B cell (primary cell): ENCODE measurements at regions not wholly inside any gene's neighbourhood (a gene's known extent, or its start where the extent isn't known, plus 50 kb on each side); places are given as distances from the start of the nearest gene placed in this dataset.

Source experiments
- ATAC-seq: fragments of 200-7000 bp; cut with Tn5 transposase; one replicate; pipeline ENCODE4 v1.10.0; 2021; ENCODE audit warnings: low read depth, mild to moderate bottlenecking, moderate number of reproducible peaks, moderate library complexity
- CTCF ChIA-PET: fragments of 350-600 bp; sonication (Branson Sonifier 250); formaldehyde crosslinking; loops from one replicate; lab custom pipeline; 2021; ENCODE audit warnings: antibody characterized with exemption, inconsistent platforms; lab: Charles Lee
- POLR2A ChIA-PET: fragments of 350-600 bp; sonication (Branson Sonifier 250); formaldehyde crosslinking; loops from one replicate; lab custom pipeline; 2021; ENCODE audit warnings: antibody characterized with exemption; lab: Charles Lee
- DNase-seq: peaks from one replicate; pipeline ENCODE4 v3.0.0; 2013
- H2AFZ ChIP-seq: 2 replicates; pipeline ENCODE4 v1.6.1; 2012; ENCODE audit warnings: mild to moderate bottlenecking, low read depth, low read length; ENCODE audit not compliant: insufficient read depth, poor library complexity, severe bottlenecking
- H3K27ac ChIP-seq, 2 donors: 1 replicate in 1 of 2; 2 replicates in 1 of 2; pipeline ENCODE4 v1.5.1; 2012 to 2013; ENCODE audit warnings: low read length in 2 of 2, mild to moderate bottlenecking in 2 of 2, moderate library complexity in 1 of 2
- H3K27me3 ChIP-seq, 4 experiments: fragments of 200-600 bp in 1 of 4; sonication (generic) in 1 of 4; replicated peaks in 1 of 4; 1 replicate in 2 of 4; 2 replicates in 2 of 4; pipeline versions ENCODE4 v1.6.1 to v1.7.0; 2013 to 2016; ENCODE audit warnings: low read length in 3 of 4, mild to moderate bottlenecking in 2 of 4, mixed read lengths in 1 of 4, moderate library complexity in 1 of 4; ENCODE audit not compliant: insufficient read depth in 4 of 4, control insufficient read depth in 3 of 4; ENCODE audit errors: control extremely low read depth in 1 of 4
- H3K36me3 ChIP-seq, 2 experiments: replicated peaks in 1 of 2; 1 replicate in 1 of 2; 2 replicates in 1 of 2; pipeline versions ENCODE4 v1.6.1 to v1.7.1; 2013; ENCODE audit warnings: low read length in 1 of 2; ENCODE audit not compliant: insufficient read depth in 2 of 2, control insufficient read depth in 1 of 2; ENCODE audit errors: control extremely low read depth in 1 of 2, extremely low read depth in 1 of 2
- H3K4me1 ChIP-seq, 2 donors: fragments of 200-600 bp in 1 of 2; sonication (generic) in 1 of 2; 1 replicate in 1 of 2; 2 replicates in 1 of 2; pipeline versions ENCODE4 v1.5.1 to v1.6.1; 2013 to 2017; ENCODE audit warnings: low read length in 2 of 2; ENCODE audit not compliant: control insufficient read depth in 2 of 2, insufficient read depth in 2 of 2
- H3K4me2 ChIP-seq: replicated peaks from 2 replicates; pipeline ENCODE3; 2012; ENCODE audit warnings: mild to moderate bottlenecking, low read depth, low read length; ENCODE audit not compliant: poor library complexity, severe bottlenecking
- H3K4me3 ChIP-seq, 5 experiments: fragments of 200-600 bp in 1 of 5; sonication (generic) in 1 of 5; 1 replicate in 3 of 5; 2 replicates in 2 of 5; pipeline versions ENCODE4 v1.5.1 to v1.7.0; 2011 to 2016; ENCODE audit warnings: low read length in 4 of 5, mild to moderate bottlenecking in 4 of 5, low read depth in 2 of 5, control low read depth in 1 of 5, moderate library complexity in 1 of 5; ENCODE audit not compliant: insufficient read depth in 1 of 5; ENCODE audit errors: control extremely low read depth in 1 of 5, extremely low read depth in 1 of 5
- H3K79me2 ChIP-seq: fragments of 200-600 bp; sonication (generic); one replicate; pipeline ENCODE4 v1.6.0; 2016; ENCODE audit warnings: low read length; ENCODE audit not compliant: control insufficient read depth, insufficient read depth
- H3K9ac ChIP-seq: fragments of 200-600 bp; sonication (generic); 2 replicates; pipeline ENCODE4 v1.6.1; 2017; ENCODE audit warnings: mild to moderate bottlenecking, low read length, moderate library complexity
- H3K9me3 ChIP-seq, 3 donors: one replicate each; pipeline versions ENCODE4 v1.6.1 to v1.7.1; 2013; ENCODE audit warnings: low read length in 2 of 3; ENCODE audit not compliant: control insufficient read depth in 2 of 3, insufficient read depth in 1 of 3; ENCODE audit errors: control extremely low read depth in 1 of 3
- H4K20me1 ChIP-seq: 2 replicates; pipeline ENCODE4 v1.6.0; 2012; ENCODE audit warnings: mild to moderate bottlenecking, low read length; ENCODE audit not compliant: insufficient read depth, control insufficient read depth, poor library complexity, severe bottlenecking
- H3K27ac Mint-ChIP-seq: one replicate; pipeline ENCODE4 v1.8.0; 2021; ENCODE audit warnings: mixed read lengths
- H3K27me3 Mint-ChIP-seq: one replicate; pipeline ENCODE4 v1.8.0; 2021; ENCODE audit warnings: mixed read lengths
- H3K4me1 Mint-ChIP-seq: one replicate; pipeline ENCODE4 v1.8.0; 2021; ENCODE audit warnings: mixed read lengths
- H3K4me3 Mint-ChIP-seq: one replicate; pipeline ENCODE4 v1.8.0; 2021; ENCODE audit warnings: mixed read lengths
- H3K9me3 Mint-ChIP-seq: one replicate; pipeline ENCODE4 v1.8.0; 2022; ENCODE audit warnings: mixed read lengths; ENCODE audit not compliant: insufficient read depth
- CTCF ChIP-seq: fragments of 200-600 bp; IDR thresholded peaks from one replicate; pipeline ENCODE4 v1.8.0; 2022; ENCODE audit warnings: antibody characterized with exemption, mild to moderate bottlenecking
- EZH2 ChIP-seq: IDR thresholded peaks from 2 replicates; pipeline ENCODE4 v1.6.1; 2012; ENCODE audit warnings: borderline replicate concordance, low read depth, mild to moderate bottlenecking, moderate library complexity, low read length; ENCODE audit not compliant: insufficient read depth, poor library complexity, severe bottlenecking
- WGBS: methylation state at CpG from one replicate; pipeline ENCODE4 v1.1.5; 2013; ENCODE audit warnings: missing lambda C conversion rate; ENCODE audit not compliant: insufficient coverage; 5-methylcytosine and 5-hydroxymethylcytosine counted together
- intact Hi-C: fragments of 100-400 bp; cut with micrococcal nuclease; formaldehyde crosslinking; loops from one replicate; pipeline ENCODE4 v1.10.0; 2022

- ChIA-PET CTCF (no interaction called here), POLR2A (no interaction called here)
- Histone ChIP-seq H3K9ac (no peak overlapping the region), H3K4me3 (no peak overlapping the region), H3K27ac (peak overlapping the region; percentile 47 to 74), H3K9me3 (no peaks in the 10 kb centered on the region), H4K20me1 (no peaks in the 10 kb centered on the region), H3K36me3 (no peaks in the 10 kb centered on the region), H3K4me2 (peak overlapping the region; percentile 40), H2AFZ (peak overlapping the region; percentile 44), H3K79me2 (no peaks in the 10 kb centered on the region), H3K27me3 (no peaks in the 10 kb centered on the region), H3K4me1 (peaks cover 19 to 21% of the 10 kb centered on the region in 2 donors)
- Mint-ChIP-seq H3K4me1 (peaks cover 30% of the 10 kb centered on the region), H3K27ac (peak overlapping the region; percentile 78), H3K4me3 (no peak overlapping the region), H3K27me3 (peaks cover 4% of the 10 kb centered on the region), H3K9me3 (no peaks in the 10 kb centered on the region)
- no peak for ATAC-seq
- intact Hi-C loops, result no loop called here
- no peak for TF ChIP-seq CTCF
- TF ChIP-seq EZH2, result no peak
- no peak for DNase-seq
- WGBS, result no CpG with 5 or more reads among the region's 2 CpGs
Observed at GRCh38 chr12:66900616-66901015, 221.7 kb upstream of the GRIP1 start.

- peak overlapping the region; percentile 48 to 74 for H3K27ac ChIP-seq
- H3K4me3 ChIP-seq, result peak overlapping the region in 1 of 5 experiments; percentile 9
- peak overlapping the region; percentile 44 for H2AFZ ChIP-seq
- intact Hi-C loops, result no loop called here
- no peak for TF ChIP-seq CTCF
- ChIA-PET POLR2A (no interaction called here), CTCF (no interaction called here)
- no peak overlapping the region for H3K9ac ChIP-seq
- WGBS, result 40% methylated on average over 1 of the region's 4 CpGs
- H3K4me1 ChIP-seq, result peaks cover 19 to 21% of the 10 kb centered on the region in 2 donors
- Mint-ChIP-seq H3K4me1 (peaks cover 30% of the 10 kb centered on the region), H3K27ac (peak overlapping the region; percentile 78), H3K4me3 (peak overlapping the region; percentile 46), H3K27me3 (peaks cover 4% of the 10 kb centered on the region), H3K9me3 (no peaks in the 10 kb centered on the region)
- H3K27me3 ChIP-seq, result no peaks in the 10 kb centered on the region
- H4K20me1 ChIP-seq, result no peaks in the 10 kb centered on the region
- peak overlapping the region; percentile 40 for H3K4me2 ChIP-seq
- no peaks in the 10 kb centered on the region for H3K9me3 ChIP-seq
- H3K79me2 ChIP-seq, result no peaks in the 10 kb centered on the region
- ATAC-seq (peak; percentile 58), DNase-seq (peak; percentile 48)
- H3K36me3 ChIP-seq, result no peaks in the 10 kb centered on the region
Observed at GRCh38 chr12:66901138-66901932, 222.5 kb upstream of the GRIP1 start.
